Adrenal gland (tissue), 5 donors: ENCODE measurements at regions not wholly inside any gene's neighbourhood (a gene's known extent, or its start where the extent isn't known, plus 50 kb on each side); places are given as distances from the start of the nearest gene placed in this dataset.

Experiments used
- POLR2A ChIP-seq, 2 donors: fragments of 450-650 bp; IDR thresholded peaks; one replicate each; pipeline ENCODE4 v1.6.1; 2017; ENCODE audit warnings: antibody characterized with exemption in 2 of 2, mild to moderate bottlenecking in 2 of 2, moderate library complexity in 1 of 2
- TF ChIP-seq, protein P1 (sequence below), 6 experiments: fragments of 450-650 bp in 4 of 6; fragments of 200-600 bp in 2 of 6; sonication (generic) in 1 of 6; IDR thresholded peaks; 1 replicate in 5 of 6; 2 replicates in 1 of 6; pipeline versions ENCODE4 v1.5.1 to v1.8.0; 2016 to 2021; ENCODE audit warnings: antibody characterized with exemption in 6 of 6, mild to moderate bottlenecking in 2 of 6, moderate library complexity in 1 of 6
- donor health status: DM: no; HTN: no; CAD: no.

DNA sequence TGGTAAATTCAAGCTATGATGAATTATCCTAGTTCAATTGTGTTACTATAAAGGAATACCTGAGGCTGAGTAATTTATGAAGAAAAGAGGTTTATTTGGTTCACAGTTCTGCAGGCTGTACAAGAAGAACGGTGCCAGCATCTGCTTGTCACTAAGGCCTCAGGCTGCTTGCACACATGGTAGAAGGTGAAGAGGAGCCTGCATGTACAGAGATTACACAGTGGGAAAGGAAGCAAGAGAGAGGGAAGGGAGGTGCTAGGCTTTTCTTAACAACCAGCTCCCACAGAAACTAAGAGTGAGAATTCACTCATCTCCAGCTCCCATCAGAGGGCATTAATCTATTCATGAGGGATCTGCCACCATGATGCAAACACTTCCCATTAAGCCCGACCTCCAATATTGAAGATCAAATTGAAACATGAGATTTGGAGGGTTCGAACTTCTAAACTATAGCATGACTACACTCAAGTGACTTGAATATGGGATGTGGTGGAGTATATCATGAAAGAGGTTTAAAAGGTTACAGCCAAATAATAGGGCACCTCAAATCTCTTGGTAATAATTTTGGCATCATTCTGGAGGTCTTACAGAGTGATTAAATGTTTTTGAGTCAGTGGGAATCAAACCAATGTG is 58.4 kb upstream of the ETAA1 start:
- TF ChIP-seq, protein P1, sequence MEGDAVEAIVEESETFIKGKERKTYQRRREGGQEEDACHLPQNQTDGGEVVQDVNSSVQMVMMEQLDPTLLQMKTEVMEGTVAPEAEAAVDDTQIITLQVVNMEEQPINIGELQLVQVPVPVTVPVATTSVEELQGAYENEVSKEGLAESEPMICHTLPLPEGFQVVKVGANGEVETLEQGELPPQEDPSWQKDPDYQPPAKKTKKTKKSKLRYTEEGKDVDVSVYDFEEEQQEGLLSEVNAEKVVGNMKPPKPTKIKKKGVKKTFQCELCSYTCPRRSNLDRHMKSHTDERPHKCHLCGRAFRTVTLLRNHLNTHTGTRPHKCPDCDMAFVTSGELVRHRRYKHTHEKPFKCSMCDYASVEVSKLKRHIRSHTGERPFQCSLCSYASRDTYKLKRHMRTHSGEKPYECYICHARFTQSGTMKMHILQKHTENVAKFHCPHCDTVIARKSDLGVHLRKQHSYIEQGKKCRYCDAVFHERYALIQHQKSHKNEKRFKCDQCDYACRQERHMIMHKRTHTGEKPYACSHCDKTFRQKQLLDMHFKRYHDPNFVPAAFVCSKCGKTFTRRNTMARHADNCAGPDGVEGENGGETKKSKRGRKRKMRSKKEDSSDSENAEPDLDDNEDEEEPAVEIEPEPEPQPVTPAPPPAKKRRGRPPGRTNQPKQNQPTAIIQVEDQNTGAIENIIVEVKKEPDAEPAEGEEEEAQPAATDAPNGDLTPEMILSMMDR (IDR thresholded peaks at IDR 0.05): no peak
- TF ChIP-seq POLR2A (IDR thresholded peaks at IDR 0.05): no peak
